ENCODE measurements at regions not wholly inside any gene's neighbourhood (a gene's known extent, or its start where the extent isn't known, plus 50 kb on each side); places are given as distances from the start of the nearest gene placed in this dataset.
"Not testable (repeated sequence)": the region's sequence is repeated elsewhere in the genome, so short reads cannot be mapped to it uniquely, and the experiment has no call there.

DNA sequence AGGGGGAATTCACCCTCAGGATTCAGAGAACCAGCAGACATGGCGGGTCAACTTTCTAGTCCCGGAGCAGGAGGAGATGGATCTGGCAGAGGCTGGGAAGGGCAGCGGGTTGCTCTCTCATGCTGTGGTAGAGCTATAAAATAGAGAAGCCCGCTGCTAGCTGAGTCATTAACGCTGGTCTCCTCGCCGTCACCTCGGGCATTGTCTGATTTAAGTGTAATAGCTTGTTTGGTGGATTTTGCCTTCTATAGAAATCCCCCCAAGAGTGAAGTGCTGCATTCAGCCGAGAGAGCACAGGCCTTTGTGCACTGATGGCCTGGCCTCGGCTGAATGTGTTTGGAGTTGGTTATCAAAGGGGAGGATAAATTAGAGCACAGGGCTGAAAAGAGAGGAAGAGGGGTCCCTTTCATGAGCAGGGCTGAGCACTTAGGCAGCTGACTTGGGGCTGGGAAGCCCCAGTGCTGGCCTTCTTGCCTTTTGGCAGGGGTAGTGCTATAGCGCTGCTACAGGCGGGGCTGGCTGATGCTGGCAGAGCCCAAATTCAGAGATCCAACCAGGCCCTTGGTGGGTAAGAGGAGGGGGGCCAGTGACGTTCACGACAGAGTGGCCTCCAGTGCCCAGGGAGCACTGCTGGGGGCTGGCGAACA lies 161.1 kb upstream of the CADM1 start:
- no peak for FAIRE-seq

- FAIRE-seq = no peak
Measured at GRCh38 chr11:115664313-115664712, 160.1 kb upstream of the CADM1 start.

- FAIRE-seq = no peak
Measured at GRCh38 chr11:115663790-115664189, 159.6 kb upstream of the CADM1 start.

GRCh38 chr11:115660030-115660805 lies 156.0 kb upstream of the CADM1 start:
- no peak for FAIRE-seq

- FAIRE-seq = no peak
Measured at GRCh38 chr11:115659061-115659963, 155.1 kb upstream of the CADM1 start.

DNA sequence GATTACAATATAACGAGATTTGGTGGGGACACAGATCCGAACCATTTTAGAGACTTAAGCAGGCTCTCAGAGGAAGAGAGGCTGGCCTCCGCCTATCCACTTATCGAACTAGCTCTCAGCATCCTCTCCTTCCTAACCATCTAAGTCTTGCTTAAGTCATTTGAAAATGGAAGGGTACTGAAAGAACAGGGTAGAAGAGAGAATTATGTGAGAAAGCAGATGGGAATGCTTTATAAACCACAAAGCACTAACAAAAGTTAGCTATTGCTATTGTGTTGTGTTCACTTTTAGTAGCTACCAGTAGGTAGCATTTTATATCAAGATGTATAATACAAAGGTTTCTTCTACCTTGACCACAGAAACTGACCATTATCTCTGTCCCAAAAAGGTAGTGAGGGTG lies 153.4 kb upstream of the CADM1 start:
- no peak for FAIRE-seq

GRCh38 chr11:115656669-115657068 lies 152.5 kb upstream of the CADM1 start:
- no peak for FAIRE-seq

GRCh38 chr11:115656041-115656440 lies 151.8 kb upstream of the CADM1 start:
- no peak for FAIRE-seq

DNA sequence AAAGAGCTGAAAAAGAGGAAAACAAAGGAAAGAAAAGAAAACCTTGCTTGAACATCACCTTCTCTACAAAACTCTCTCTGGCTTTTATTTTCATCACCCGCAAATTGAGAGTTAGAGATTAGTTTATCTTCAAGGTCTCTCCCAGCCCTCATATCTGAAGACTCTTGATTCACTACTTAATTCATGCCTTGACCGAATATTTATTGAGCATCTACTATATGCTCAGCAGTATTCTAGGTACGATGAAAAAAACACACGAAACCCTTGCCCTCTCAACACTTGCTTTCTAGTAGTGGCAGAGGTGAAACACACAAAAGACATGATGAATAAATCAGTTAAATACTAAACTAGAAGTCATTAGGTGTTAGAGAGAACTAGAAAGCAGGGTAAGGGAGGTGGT lies 150.6 kb upstream of the CADM1 start:
- FAIRE-seq = no peak

- no peak for FAIRE-seq
Measured at GRCh38 chr11:115653926-115654325, 149.7 kb upstream of the CADM1 start.

GRCh38 chr11:115653076-115653475 lies 148.9 kb upstream of the CADM1 start:
- FAIRE-seq = no peak

- FAIRE-seq = no peak
Measured at GRCh38 chr11:115652496-115652895, 148.3 kb upstream of the CADM1 start.

DNA sequence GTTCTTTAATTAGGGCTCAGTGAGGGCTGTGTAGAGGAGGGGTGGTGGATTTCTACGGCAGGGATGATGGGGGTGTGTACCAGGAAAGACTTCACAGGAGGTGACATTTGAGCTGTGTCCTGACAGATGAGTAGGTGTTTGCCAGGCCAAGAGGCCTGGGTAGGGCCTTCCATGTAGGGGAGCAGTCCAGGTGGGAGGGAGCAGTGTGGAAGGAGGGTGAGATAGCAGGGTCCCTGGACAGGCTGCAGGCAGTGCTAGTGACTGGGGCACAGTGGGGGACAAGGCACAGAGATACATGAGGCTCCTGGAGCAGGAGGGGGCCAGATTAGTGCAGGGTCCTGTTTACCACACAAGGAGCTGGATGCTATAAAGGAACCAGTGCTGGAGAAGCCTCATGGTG lies 147.9 kb upstream of the CADM1 start:
- FAIRE-seq = no peak

- FAIRE-seq = no peak
Measured at GRCh38 chr11:115649461-115649860, 145.2 kb upstream of the CADM1 start.

- FAIRE-seq = no peak
Measured at GRCh38 chr11:115645631-115646317, 141.6 kb upstream of the CADM1 start.

- no peak for FAIRE-seq
Measured at GRCh38 chr11:115644856-115645255, 140.6 kb upstream of the CADM1 start.

DNA sequence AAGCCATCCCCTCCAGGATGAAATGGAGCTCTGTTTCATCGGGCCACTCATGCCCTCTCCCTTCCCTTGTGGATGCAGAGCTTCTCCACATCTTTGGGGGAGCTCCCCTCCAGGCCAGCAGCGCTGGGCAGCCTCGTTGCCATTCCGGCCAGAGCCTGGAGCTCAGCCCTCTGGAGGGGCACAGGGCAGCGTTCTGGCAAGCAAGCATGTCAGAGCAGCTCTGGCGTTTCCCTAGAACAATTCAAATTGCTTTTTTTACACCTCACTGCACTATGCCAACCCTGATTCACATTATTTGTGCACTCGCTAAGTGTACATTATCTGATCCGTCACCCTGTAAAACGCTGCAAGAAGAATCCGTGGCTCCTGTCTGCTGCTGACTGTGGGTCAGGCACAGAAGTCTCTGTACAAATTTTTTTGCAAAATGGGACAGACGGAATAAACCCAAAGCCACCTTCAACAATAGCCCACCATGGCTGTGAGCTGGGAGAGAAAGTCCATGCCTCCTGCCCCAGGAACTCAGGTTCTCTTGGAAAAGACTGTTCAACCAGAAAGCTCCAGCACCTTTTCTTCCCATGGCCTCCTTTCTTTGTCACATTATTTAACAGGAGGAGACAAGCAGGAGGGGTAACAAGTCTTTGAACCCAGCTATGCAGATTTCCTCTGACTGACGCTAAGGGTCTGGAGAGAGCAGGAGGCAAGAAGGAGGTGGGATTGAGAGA lies 139.5 kb upstream of the CADM1 start:
- no peak for FAIRE-seq

DNA sequence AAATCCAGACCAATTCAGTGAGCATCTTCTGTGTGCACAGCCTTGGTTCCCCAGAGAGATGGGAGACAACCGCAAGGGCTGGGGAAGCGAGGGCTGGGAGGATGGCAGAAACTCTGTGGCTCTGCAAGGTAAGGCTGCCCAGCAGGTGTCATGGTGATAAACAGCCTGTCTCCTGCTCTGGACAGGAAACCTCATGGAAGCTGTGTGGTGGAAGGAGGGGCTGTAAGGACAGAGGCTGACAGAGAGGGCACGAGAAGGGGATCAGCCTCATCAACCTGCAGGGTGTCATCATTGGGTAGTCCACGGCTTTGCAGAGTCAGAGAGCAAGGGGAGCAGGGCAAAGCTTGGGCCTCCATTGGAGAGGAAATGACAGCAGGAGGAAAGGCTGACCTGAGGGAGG lies 138.4 kb upstream of the CADM1 start:
- FAIRE-seq = no peak

- no peak for FAIRE-seq
Measured at GRCh38 chr11:115637599-115638241, 133.5 kb upstream of the CADM1 start.

- no peak for FAIRE-seq
Measured at GRCh38 chr11:115636753-115637527, 132.7 kb upstream of the CADM1 start.

DNA sequence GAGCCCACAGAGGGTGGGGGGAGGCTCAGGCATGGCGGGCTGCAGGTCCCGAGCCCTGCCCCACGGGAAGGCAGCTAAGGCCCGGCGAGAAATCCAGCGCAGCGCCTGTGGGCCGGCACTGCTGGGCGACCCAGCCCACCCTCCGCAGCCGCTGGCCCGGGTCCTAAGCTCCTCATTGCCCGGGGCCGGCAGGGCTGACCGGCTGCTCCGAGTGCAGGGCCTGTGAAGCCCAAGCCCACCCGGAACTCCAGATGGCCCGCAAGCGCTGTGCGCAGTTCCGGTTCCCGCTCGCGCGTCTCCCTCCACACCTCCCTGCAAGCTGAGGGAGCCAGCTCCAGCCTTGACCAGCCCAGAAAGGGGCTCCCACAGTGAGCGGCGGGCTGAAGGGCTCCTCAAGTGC lies 129.8 kb upstream of the CADM1 start:
- FAIRE-seq = not testable (repeated sequence)

Measured in islet of Langerhans (tissue), 1 donor.